ENCODE measurements at regions not wholly inside any gene's neighbourhood (a gene's known extent, or its start where the extent isn't known, plus 50 kb on each side); places are given as distances from the start of the nearest gene placed in this dataset.

DNA sequence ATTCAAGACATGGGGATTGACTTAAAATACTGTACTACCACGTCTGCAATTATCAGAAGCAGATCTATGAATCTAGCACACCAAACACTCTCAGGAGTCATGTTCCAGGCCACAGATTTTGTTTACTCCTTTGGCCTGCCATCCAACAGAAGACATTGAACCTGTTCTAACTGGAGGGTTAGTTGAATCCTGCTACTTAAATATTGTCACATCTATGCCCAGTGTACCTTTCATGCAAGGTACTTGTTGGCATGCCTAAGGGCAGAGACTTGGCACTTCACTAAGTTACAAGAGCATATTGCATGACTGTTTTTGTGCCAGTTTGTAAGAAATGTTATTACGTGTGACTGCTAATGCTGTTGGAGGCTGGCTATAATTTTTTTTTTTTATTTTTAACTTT lies 126.9 kb upstream of the BCOR start:
- TF ChIP-seq, protein P1, sequence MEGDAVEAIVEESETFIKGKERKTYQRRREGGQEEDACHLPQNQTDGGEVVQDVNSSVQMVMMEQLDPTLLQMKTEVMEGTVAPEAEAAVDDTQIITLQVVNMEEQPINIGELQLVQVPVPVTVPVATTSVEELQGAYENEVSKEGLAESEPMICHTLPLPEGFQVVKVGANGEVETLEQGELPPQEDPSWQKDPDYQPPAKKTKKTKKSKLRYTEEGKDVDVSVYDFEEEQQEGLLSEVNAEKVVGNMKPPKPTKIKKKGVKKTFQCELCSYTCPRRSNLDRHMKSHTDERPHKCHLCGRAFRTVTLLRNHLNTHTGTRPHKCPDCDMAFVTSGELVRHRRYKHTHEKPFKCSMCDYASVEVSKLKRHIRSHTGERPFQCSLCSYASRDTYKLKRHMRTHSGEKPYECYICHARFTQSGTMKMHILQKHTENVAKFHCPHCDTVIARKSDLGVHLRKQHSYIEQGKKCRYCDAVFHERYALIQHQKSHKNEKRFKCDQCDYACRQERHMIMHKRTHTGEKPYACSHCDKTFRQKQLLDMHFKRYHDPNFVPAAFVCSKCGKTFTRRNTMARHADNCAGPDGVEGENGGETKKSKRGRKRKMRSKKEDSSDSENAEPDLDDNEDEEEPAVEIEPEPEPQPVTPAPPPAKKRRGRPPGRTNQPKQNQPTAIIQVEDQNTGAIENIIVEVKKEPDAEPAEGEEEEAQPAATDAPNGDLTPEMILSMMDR (IDR thresholded peaks at IDR 0.05) = no peak
- TF ChIP-seq POLR2A (IDR thresholded peaks at IDR 0.05) = no peak

Data from adrenal gland (tissue), 5 donors.